ENCODE measurements at regions not wholly inside any gene's neighbourhood (a gene's known extent, or its start where the extent isn't known, plus 50 kb on each side); places are given as distances from the start of the nearest gene placed in this dataset.

GRCh38 chr6:165894171-165894825 is 231.3 kb upstream of the PDE10A start:
- Histone ChIP-seq H3K4me2 (ENCODE audit: low read length) (no peak overlapping the region), H3K36me3 (ENCODE audit: insufficient read depth, low read length) (no peaks in the 10 kb centered on the region), H3K27ac (ENCODE audit: low read depth, low read length) (no peak overlapping the region), H3K9me3 (ENCODE audit: insufficient read depth, low read depth, low read length) (no peaks in the 10 kb centered on the region), H3K79me2 (ENCODE audit: insufficient read depth, low read length) (no peaks in the 10 kb centered on the region), H3K27me3 (ENCODE audit: insufficient read depth, low read length) (peaks cover 8% of the 10 kb centered on the region), H3K4me1 (ENCODE audit: insufficient read depth, low read length) (peaks cover 3% of the 10 kb centered on the region), H4K20me1 (ENCODE audit: insufficient read depth, low read length) (no peaks in the 10 kb centered on the region), H3K9ac (ENCODE audit: low read length) (no peak overlapping the region), H3K4me3 (ENCODE audit: insufficient read depth, low read depth, low read length) (no peak overlapping the region), H2AFZ (ENCODE audit: low read depth, low read length) (no peak overlapping the region)
- Mint-ChIP-seq H3K27me3 (ENCODE audit: low read depth, unreplicated experiment) (peaks cover 42% of the 10 kb centered on the region), H3K4me1 (ENCODE audit: low read depth, unreplicated experiment) (no peaks in the 10 kb centered on the region), H3K36me3 (ENCODE audit: low read depth, unreplicated experiment) (peaks cover 3% of the 10 kb centered on the region), H3K9me3 (ENCODE audit: unreplicated experiment) (peaks cover 2% of the 10 kb centered on the region), H3K27ac (ENCODE audit: unreplicated experiment) (no peak overlapping the region), H3K4me3 (ENCODE audit: unreplicated experiment) (no peak overlapping the region)
- TF ChIP-seq EZH2 (IDR thresholded peaks at IDR 0.05; ENCODE audit: insufficient read depth, low read length) (no peak), CTCF (IDR thresholded peaks at IDR 0.05; ENCODE audit: insufficient read depth, low read depth, low read length) (no peak)
- DNase-seq (ENCODE audit: low read depth) (no peak), FAIRE-seq (no peak)

DNA sequence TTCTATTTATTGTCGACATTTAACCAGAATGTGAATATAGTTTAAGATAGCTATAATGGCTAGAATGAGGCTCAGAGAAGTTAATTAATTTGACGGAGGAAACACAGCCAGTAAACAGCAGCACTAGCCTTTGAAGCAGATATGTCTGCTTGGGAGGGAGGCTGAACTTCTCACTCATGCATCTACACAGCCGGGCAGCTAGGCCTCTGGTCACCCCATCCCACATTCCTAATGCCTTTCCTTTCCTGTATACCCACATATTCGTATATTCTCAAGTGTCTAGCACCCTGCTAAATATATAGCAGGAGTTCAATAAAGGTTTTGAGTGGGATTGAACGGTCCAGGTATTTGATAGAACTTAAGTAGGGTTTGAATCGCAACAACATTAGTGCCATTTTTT is 230.4 kb upstream of the PDE10A start:
- Histone ChIP-seq H4K20me1 (ENCODE audit: insufficient read depth, low read length) (no peaks in the 10 kb centered on the region), H3K27me3 (ENCODE audit: insufficient read depth, low read length) (peaks cover 12% of the 10 kb centered on the region), H3K36me3 (ENCODE audit: insufficient read depth, low read length) (no peaks in the 10 kb centered on the region), H3K4me1 (ENCODE audit: insufficient read depth, low read length) (peaks cover 3% of the 10 kb centered on the region), H3K4me2 (ENCODE audit: low read length) (no peak overlapping the region), H3K9me3 (ENCODE audit: insufficient read depth, low read depth, low read length) (no peaks in the 10 kb centered on the region), H2AFZ (ENCODE audit: low read depth, low read length) (no peak overlapping the region), H3K79me2 (ENCODE audit: insufficient read depth, low read length) (no peaks in the 10 kb centered on the region), H3K27ac (ENCODE audit: low read depth, low read length) (no peak overlapping the region), H3K9ac (ENCODE audit: low read length) (no peak overlapping the region), H3K4me3 (ENCODE audit: insufficient read depth, low read depth, low read length) (no peak overlapping the region)
- no peak overlapping the region for H3K4me3 Mint-ChIP-seq (ENCODE audit: unreplicated experiment)
- peaks cover 38% of the 10 kb centered on the region for H3K27me3 Mint-ChIP-seq (ENCODE audit: low read depth, unreplicated experiment)
- no peaks in the 10 kb centered on the region for H3K4me1 Mint-ChIP-seq (ENCODE audit: low read depth, unreplicated experiment)
- H3K9me3 Mint-ChIP-seq (ENCODE audit: unreplicated experiment): no peaks in the 10 kb centered on the region
- peaks cover 3% of the 10 kb centered on the region for H3K36me3 Mint-ChIP-seq (ENCODE audit: low read depth, unreplicated experiment)
- H3K27ac Mint-ChIP-seq (ENCODE audit: unreplicated experiment): no peak overlapping the region
- DNase-seq (ENCODE audit: low read depth) (no peak), FAIRE-seq (no peak)
- TF ChIP-seq CTCF (IDR thresholded peaks at IDR 0.05; ENCODE audit: insufficient read depth, low read depth, low read length) (no peak), EZH2 (IDR thresholded peaks at IDR 0.05; ENCODE audit: insufficient read depth, low read length) (no peak)

- Mint-ChIP-seq H3K4me1 (ENCODE audit: low read depth, unreplicated experiment) (no peaks in the 10 kb centered on the region), H3K4me3 (ENCODE audit: unreplicated experiment) (no peak overlapping the region)
- H2AFZ ChIP-seq (ENCODE audit: low read depth, low read length): no peak overlapping the region
Measured at GRCh38 chr6:165891320-165891719, 228.3 kb upstream of the PDE10A start.

More at GRCh38 chr6:165891320-165891719, 228.3 kb upstream of the PDE10A start:
- no peaks in the 10 kb centered on the region for H3K9me3 ChIP-seq (ENCODE audit: insufficient read depth, low read depth, low read length)
- peaks cover 5% of the 10 kb centered on the region for H3K9me3 Mint-ChIP-seq (ENCODE audit: unreplicated experiment)
- peaks cover 1% of the 10 kb centered on the region for H3K36me3 Mint-ChIP-seq (ENCODE audit: low read depth, unreplicated experiment)
- DNase-seq (ENCODE audit: low read depth) (no peak), FAIRE-seq (no peak)
- H3K4me3 ChIP-seq (ENCODE audit: insufficient read depth, low read depth, low read length): no peak overlapping the region
- no peak overlapping the region for H3K4me2 ChIP-seq (ENCODE audit: low read length)
- TF ChIP-seq EZH2 (IDR thresholded peaks at IDR 0.05; ENCODE audit: insufficient read depth, low read length) (no peak), CTCF (IDR thresholded peaks at IDR 0.05; ENCODE audit: insufficient read depth, low read depth, low read length) (no peak)
- H3K4me1 ChIP-seq (ENCODE audit: insufficient read depth, low read length): peaks cover 3% of the 10 kb centered on the region
- H3K27me3 Mint-ChIP-seq (ENCODE audit: low read depth, unreplicated experiment): peaks cover 39% of the 10 kb centered on the region
- H3K9ac ChIP-seq (ENCODE audit: low read length): no peak overlapping the region
- H3K36me3 ChIP-seq (ENCODE audit: insufficient read depth, low read length): no peaks in the 10 kb centered on the region
- no peaks in the 10 kb centered on the region for H4K20me1 ChIP-seq (ENCODE audit: insufficient read depth, low read length)
- H3K27me3 ChIP-seq (ENCODE audit: insufficient read depth, low read length): peaks cover 14% of the 10 kb centered on the region
- H3K27ac ChIP-seq (ENCODE audit: low read depth, low read length): no peak overlapping the region
- no peak overlapping the region for H3K27ac Mint-ChIP-seq (ENCODE audit: unreplicated experiment)
- no peaks in the 10 kb centered on the region for H3K79me2 ChIP-seq (ENCODE audit: insufficient read depth, low read length)
